Neural progenitor cell (in vitro differentiated cells): ENCODE measurements at regions not wholly inside any gene's neighbourhood (a gene's known extent, or its start where the extent isn't known, plus 50 kb on each side); places are given as distances from the start of the nearest gene placed in this dataset.

Experiments used
- CTCF ChIP-seq: fragments of 200-600 bp; sonication (generic); IDR thresholded peaks from 2 replicates; pipeline ENCODE4 v1.5.1; 2017; ENCODE audit warnings: antibody characterized with exemption, mild to moderate bottlenecking
- EZH2phosphoT487 ChIP-seq: fragments of 200-600 bp; sonication (generic); IDR thresholded peaks from 2 replicates; pipeline ENCODE4 v1.6.1; 2017; ENCODE audit warnings: antibody characterized with exemption

GRCh38 chr1:79827446-79827845, 820.9 kb upstream of the ADGRL4 start:
- TF ChIP-seq CTCF (no peak), EZH2phosphoT487 (no peak)
